NOMO-1 (cell line): ENCODE measurements at regions not wholly inside any gene's neighbourhood (a gene's known extent, or its start where the extent isn't known, plus 50 kb on each side); places are given as distances from the start of the nearest gene placed in this dataset.
"Not testable (repeated sequence)": the region's sequence is repeated elsewhere in the genome, so short reads cannot be mapped to it uniquely, and the experiment has no call there.

Source experiments
- DNase-seq, 2 experiments: peaks; one replicate each; lab custom pipeline; 2025; ENCODE audit not compliant: unreplicated experiment in 2 of 2; lab: John Stamatoyannopoulos, UW

DNA sequence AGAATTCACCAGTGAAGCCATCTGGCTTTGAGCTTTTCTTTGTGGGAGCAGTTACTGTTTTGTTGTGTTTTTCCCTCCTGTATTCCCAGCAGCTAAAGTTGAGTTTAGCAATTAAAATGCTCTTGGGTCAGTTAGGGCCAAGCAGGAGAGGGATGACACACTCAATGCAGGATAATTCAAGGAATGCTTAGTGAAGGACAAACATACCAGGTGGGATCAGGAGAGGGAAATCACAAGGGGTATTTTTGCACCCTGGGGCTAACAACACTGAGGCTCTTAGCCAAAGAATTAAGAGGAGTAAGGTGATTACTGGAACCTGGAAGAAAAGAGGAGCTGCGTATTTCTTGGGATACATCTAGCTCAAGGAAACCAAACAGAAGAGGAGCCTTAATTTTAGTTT lies 82.4 kb upstream of the KCND2 start:
- DNase-seq = no peak

DNA sequence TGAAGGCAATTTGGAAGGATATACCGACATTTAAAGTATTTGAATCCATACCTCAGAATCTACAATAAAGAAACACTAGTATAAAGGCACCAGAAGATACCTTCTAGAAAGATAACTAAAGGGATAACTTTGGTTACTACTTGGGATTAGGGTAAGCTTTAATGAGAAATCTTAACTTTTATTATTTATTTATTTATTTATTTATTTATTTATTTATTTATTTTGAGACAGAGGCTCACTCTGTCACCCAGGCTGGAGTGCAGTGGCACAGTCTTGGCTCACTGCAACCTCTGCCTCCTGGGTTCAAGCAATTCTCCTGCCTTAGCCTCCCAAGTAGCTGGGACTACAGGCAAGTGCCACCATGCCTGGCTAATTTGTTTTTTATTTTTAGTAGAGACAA lies 81.6 kb upstream of the KCND2 start:
- not testable (repeated sequence) for DNase-seq

DNA sequence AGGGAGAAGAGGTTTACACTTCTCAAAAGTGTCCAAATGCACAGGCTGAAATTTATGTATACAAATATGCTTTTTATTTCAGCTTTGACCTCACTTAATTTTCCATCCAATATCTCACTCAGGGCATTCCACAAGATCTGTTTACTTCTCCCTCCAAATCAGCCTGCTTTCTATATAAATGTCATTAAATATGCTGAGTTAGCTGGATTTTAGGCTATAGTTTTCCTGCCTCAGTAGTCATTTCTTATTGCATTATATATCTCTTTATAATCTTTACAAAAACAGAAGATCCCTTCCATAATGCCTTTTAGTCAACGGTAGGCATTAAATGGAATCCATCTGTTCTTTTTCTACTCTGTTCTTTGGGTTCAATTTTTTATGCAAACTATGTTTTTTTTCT lies 71.7 kb upstream of the KCND2 start:
- DNase-seq = no peak

DNA sequence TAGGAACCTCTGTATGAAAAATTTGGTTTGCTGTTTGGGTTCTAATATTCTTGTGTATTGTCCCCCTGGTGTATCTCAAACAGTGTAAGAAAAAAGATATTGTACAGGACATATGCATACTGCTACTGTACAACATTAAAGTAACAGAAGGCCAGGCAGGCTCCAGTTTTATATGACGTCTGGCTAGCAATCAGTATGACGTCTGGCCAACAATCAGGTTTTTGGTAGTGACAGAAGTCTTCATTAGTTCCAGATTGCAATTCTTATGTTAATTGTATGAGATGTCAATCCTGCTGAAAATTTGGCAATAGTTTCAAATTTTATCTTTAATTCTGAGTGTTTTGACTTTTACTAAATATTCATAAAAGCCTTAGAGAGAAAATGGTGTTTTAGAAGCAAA lies 67.9 kb upstream of the KCND2 start:
- no peak for DNase-seq

DNA sequence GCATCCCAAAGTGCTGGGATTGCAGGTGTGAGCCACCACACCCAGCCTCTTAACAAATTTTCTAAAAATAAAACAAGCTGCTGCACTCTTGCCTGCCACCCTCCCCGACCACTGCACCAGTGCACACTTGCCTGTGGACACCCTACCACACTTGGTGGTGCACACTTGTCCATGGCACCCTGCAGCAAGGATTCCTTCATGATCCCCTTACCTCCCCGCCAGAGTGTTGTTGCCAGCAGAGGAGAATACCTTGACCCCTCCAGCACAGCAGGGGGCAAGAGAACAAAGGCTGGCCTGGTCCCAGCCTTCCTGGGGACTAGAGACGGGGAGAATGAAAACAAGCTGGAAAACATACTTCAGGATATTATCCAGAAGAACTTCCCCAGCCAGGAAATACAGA lies 65.9 kb upstream of the KCND2 start:
- DNase-seq = no peak

DNA sequence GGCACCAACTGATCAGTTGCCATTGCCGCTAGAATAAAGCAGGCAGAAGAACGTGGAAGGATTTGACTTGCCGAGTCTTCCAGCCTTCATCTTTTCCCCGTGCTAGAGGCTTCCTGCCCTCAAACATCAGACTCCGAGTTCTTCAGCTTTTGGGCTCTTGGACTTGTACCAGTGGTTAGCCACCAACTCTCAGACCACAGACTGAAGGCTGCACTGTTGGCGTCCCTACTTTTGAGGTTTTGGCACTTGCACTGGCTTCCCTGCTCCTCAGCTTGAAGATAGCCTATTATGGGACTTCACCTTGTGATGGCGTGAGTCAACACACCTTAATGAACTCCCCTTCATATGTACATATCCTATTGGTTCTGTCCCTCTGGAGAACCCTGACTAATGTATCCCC lies 57.3 kb upstream of the KCND2 start:
- DNase-seq = no peak

DNA sequence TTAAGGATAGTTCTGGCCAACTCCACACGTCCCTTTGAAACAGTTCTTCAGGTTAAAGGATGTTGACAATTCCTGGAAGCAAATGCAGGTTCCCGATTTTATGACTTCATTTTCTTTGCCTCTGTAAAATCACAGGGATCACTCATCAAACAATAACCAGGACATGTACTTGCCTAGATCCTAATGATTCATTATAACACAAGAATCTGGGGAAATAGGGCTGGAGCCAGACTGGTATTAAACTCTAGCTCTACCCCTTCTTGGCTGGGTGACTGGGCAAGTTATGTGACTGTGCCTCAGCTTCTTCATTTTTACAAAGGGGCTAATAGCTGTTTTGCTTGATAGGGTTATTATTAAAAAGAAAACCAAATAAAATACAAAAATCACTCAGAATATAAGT lies 56.0 kb upstream of the KCND2 start:
- no peak for DNase-seq

DNA sequence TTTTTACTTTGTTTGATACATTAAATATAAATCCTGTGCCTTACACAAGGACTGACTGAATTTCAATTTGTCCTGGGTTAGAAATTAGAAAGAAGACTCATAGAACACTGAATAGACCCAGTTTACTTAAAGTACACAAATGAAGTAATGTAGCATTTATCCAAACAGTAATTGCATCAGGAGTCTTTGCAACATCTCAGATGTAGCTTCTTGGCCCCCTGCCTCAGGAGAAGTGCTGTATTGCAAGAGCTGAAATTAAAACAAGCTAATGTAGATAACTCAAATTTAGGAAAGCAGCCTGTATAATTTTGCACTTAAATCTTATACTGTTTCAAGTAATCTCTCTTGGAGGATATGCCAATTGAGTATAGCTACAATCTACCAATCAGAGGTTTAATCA lies 54.3 kb upstream of the KCND2 start:
- DNase-seq = no peak

DNA sequence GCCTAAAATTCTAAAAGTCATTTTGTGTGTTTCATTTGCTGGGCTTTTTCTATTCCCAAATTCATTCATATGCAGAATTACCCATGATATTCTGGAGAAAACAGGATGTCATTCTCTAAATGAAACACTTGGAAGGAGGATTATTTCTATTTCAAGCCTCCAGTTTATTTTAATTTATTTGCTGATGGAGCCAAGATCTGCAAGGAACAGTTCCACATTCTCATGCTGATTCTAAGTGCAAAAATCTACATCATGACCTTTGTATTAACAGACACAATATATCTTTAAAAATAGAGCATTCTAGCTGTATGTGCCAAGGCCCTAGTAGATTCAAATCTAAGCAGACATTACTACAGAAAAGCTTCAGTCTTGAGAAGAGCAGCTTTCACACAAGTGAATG lies 51.3 kb upstream of the KCND2 start:
- DNase-seq = no peak
